ENCODE measurements at regions not wholly inside any gene's neighbourhood (a gene's known extent, or its start where the extent isn't known, plus 50 kb on each side); places are given as distances from the start of the nearest gene placed in this dataset.
"Not testable (repeated sequence)": the region's sequence is repeated elsewhere in the genome, so short reads cannot be mapped to it uniquely, and the experiment has no call there.

GRCh38 chr3:83230376-83230775, 1468.9 kb upstream of the GBE1 start:
- TF ChIP-seq TARDBP (IDR thresholded peaks at IDR 0.05): no peak
- TF ChIP-seq SUZ12 (IDR thresholded peaks at IDR 0.05): no peak
- TF ChIP-seq ELF4 (IDR thresholded peaks at IDR 0.05): no peak
- no peak for TF ChIP-seq CTBP1 (IDR thresholded peaks at IDR 0.05; ENCODE audit: borderline replicate concordance)
- no peak for TF ChIP-seq PKNOX1 (IDR thresholded peaks at IDR 0.05)
- TF ChIP-seq BHLHE40 (IDR thresholded peaks at IDR 0.05; ENCODE audit: borderline replicate concordance): no peak
- POLR2A ChIA-PET: no interaction called here
- DNase-seq (ENCODE audit: extremely low spot score): no peak

GRCh38 chr3:83226751-83227150, 1465.3 kb upstream of the GBE1 start:
- TF ChIP-seq LEF1 (IDR thresholded peaks at IDR 0.05; ENCODE audit: borderline replicate concordance) (no peak), FOXK2 (IDR thresholded peaks at IDR 0.05) (no peak), ELF4 (IDR thresholded peaks at IDR 0.05) (no peak), SP1 (IDR thresholded peaks at IDR 0.05) (no peak)
- DNase-seq (ENCODE audit: extremely low spot score): no peak
- ChIA-PET POLR2A (no interaction called here), CTCF (no interaction called here)

More at GRCh38 chr3:83230376-83230775, 1468.9 kb upstream of the GBE1 start:
- CTCF ChIA-PET: no interaction called here

- CTCF ChIA-PET: no interaction called here
- no peak for TF ChIP-seq LEF1 (IDR thresholded peaks at IDR 0.05; ENCODE audit: borderline replicate concordance)
- no peak for TF ChIP-seq CTBP1 (IDR thresholded peaks at IDR 0.05; ENCODE audit: borderline replicate concordance)
- TF ChIP-seq FOXA1 (IDR thresholded peaks at IDR 0.05): no peak
- TF ChIP-seq NFRKB (IDR thresholded peaks at IDR 0.05): no peak
- no peak for TF ChIP-seq ZNF384 (IDR thresholded peaks at IDR 0.05)
- no peak for TF ChIP-seq BHLHE40 (IDR thresholded peaks at IDR 0.05; ENCODE audit: borderline replicate concordance)
- no peak for TF ChIP-seq FOXK2 (IDR thresholded peaks at IDR 0.05)
- TF ChIP-seq TARDBP (IDR thresholded peaks at IDR 0.05): no peak
- POLR2A ChIA-PET: no interaction called here
- no peak for DNase-seq (ENCODE audit: extremely low spot score)
These were observed 1462.8 kb upstream of the GBE1 start for GRCh38 chr3:83224101-83224868.

- CTCF ChIA-PET: no interaction called here
- TF ChIP-seq FOXK2 (IDR thresholded peaks at IDR 0.05) (no peak), PKNOX1 (IDR thresholded peaks at IDR 0.05) (no peak), FOXM1 (IDR thresholded peaks at IDR 0.05; ENCODE audit: borderline replicate concordance) (no peak), L3MBTL2 (conservative IDR thresholded peaks at IDR 0.05) (no peak), SP1 (IDR thresholded peaks at IDR 0.05) (no peak), NFRKB (IDR thresholded peaks at IDR 0.05) (no peak), HDGF (IDR thresholded peaks at IDR 0.05; ENCODE audit: borderline replicate concordance) (no peak), TARDBP (IDR thresholded peaks at IDR 0.05) (no peak), ELF4 (IDR thresholded peaks at IDR 0.05) (no peak), ARNT (IDR thresholded peaks at IDR 0.05) (no peak), FOXA1 (IDR thresholded peaks at IDR 0.05) (no peak), ZNF384 (IDR thresholded peaks at IDR 0.05) (no peak), BHLHE40 (IDR thresholded peaks at IDR 0.05; ENCODE audit: borderline replicate concordance) (no peak), CTBP1 (IDR thresholded peaks at IDR 0.05; ENCODE audit: borderline replicate concordance) (no peak), SUZ12 (IDR thresholded peaks at IDR 0.05) (no peak), LEF1 (IDR thresholded peaks at IDR 0.05; ENCODE audit: borderline replicate concordance) (no peak)
- POLR2A ChIA-PET: no interaction called here
- DNase-seq (ENCODE audit: extremely low spot score): no peak
These were observed 1457.1 kb upstream of the GBE1 start for GRCh38 chr3:83218383-83219200.

GRCh38 chr3:83217595-83218118, 1456.2 kb upstream of the GBE1 start:
- CTCF ChIA-PET; DNase-seq (ENCODE audit: extremely low spot score); POLR2A ChIA-PET: not testable (repeated sequence)

- ChIA-PET CTCF (no interaction called here), POLR2A (no interaction called here)
- TF ChIP-seq FOXA1 (IDR thresholded peaks at IDR 0.05) (no peak), HDGF (IDR thresholded peaks at IDR 0.05; ENCODE audit: borderline replicate concordance) (no peak), SP1 (IDR thresholded peaks at IDR 0.05) (no peak), TARDBP (IDR thresholded peaks at IDR 0.05) (no peak), ARNT (IDR thresholded peaks at IDR 0.05) (no peak)
- DNase-seq (ENCODE audit: extremely low spot score): no peak
These were observed 1455.6 kb upstream of the GBE1 start for GRCh38 chr3:83216919-83217594.

GRCh38 chr3:83195243-83195642, 1433.8 kb upstream of the GBE1 start:
- no peak for TF ChIP-seq TARDBP (IDR thresholded peaks at IDR 0.05)
- ChIA-PET POLR2A (no interaction called here), CTCF (no interaction called here)
- no peak for DNase-seq (ENCODE audit: extremely low spot score)

Measured in HEK293T (cell line).